Neutrophil (primary cell): ENCODE measurements at regions not wholly inside any gene's neighbourhood (a gene's known extent, or its start where the extent isn't known, plus 50 kb on each side); places are given as distances from the start of the nearest gene placed in this dataset.

Experiments used
- H3K27ac ChIP-seq: fragments of 200-600 bp; sonication (generic); 2 replicates; pipeline ENCODE4 v1.5.1; 2016; ENCODE audit warnings: mild to moderate bottlenecking, moderate library complexity
- H3K27me3 ChIP-seq: fragments of 200-600 bp; sonication (generic); 2 replicates; pipeline ENCODE4 v1.6.0; 2016; ENCODE audit warnings: mild to moderate bottlenecking
- H3K36me3 ChIP-seq: fragments of 200-600 bp; sonication (generic); 2 replicates; pipeline ENCODE4 v1.5.1; 2017
- H3K4me1 ChIP-seq, 2 experiments: fragments of 200-600 bp in 1 of 2; sonication (generic) in 1 of 2; 1 replicate in 1 of 2; 2 replicates in 1 of 2; pipeline versions ENCODE4 v1.5.1 to v1.6.1; 2013 to 2016; ENCODE audit warnings: low read depth in 1 of 2, low read length in 1 of 2, mild to moderate bottlenecking in 1 of 2, moderate library complexity in 1 of 2; ENCODE audit not compliant: control insufficient read depth in 1 of 2, insufficient read depth in 1 of 2
- H3K4me3 ChIP-seq, 2 experiments: fragments of 200-600 bp in 1 of 2; sonication (generic) in 1 of 2; 1 replicate in 1 of 2; 2 replicates in 1 of 2; pipeline ENCODE4 v1.5.1; 2013 to 2016; ENCODE audit warnings: low read depth in 1 of 2, low read length in 1 of 2, mild to moderate bottlenecking in 1 of 2, moderate library complexity in 1 of 2
- H3K9me3 ChIP-seq: fragments of 200-600 bp; sonication (generic); 2 replicates; pipeline ENCODE4 v1.5.1; 2016
- TF ChIP-seq, protein P1 (sequence below): fragments of 200-600 bp; sonication (generic); IDR thresholded peaks from 2 replicates; pipeline ENCODE4 v1.5.1; 2016; ENCODE audit warnings: antibody characterized with exemption

DNA sequence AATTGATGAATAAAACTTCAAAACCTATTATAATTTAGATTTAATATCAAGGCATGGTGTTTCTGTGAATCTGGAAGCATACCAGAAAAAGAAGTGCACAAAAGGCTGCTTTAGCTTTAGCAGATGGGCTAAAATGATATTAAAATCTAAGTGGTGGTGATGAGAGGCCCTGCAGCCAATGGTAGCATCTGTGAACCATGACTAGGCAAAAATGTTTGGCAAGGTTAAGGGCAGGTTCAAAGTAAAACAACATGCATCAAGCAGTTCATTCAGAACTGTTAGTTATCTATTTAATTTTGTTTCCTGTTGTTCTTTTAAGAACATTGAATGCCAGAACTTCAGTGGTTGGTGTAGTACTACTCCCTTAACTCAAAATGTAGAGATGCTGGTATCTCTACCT is 1736.9 kb upstream of the CELF4 start:
- no peaks in the 10 kb centered on the region for H3K27me3 ChIP-seq
- TF ChIP-seq, protein P1, sequence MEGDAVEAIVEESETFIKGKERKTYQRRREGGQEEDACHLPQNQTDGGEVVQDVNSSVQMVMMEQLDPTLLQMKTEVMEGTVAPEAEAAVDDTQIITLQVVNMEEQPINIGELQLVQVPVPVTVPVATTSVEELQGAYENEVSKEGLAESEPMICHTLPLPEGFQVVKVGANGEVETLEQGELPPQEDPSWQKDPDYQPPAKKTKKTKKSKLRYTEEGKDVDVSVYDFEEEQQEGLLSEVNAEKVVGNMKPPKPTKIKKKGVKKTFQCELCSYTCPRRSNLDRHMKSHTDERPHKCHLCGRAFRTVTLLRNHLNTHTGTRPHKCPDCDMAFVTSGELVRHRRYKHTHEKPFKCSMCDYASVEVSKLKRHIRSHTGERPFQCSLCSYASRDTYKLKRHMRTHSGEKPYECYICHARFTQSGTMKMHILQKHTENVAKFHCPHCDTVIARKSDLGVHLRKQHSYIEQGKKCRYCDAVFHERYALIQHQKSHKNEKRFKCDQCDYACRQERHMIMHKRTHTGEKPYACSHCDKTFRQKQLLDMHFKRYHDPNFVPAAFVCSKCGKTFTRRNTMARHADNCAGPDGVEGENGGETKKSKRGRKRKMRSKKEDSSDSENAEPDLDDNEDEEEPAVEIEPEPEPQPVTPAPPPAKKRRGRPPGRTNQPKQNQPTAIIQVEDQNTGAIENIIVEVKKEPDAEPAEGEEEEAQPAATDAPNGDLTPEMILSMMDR: no peak
- no peak overlapping the region for H3K27ac ChIP-seq
- H3K4me3 ChIP-seq: no peak overlapping the region
- no peaks in the 10 kb centered on the region for H3K4me1 ChIP-seq
- H3K9me3 ChIP-seq: no peaks in the 10 kb centered on the region
- H3K36me3 ChIP-seq: no peaks in the 10 kb centered on the region

DNA sequence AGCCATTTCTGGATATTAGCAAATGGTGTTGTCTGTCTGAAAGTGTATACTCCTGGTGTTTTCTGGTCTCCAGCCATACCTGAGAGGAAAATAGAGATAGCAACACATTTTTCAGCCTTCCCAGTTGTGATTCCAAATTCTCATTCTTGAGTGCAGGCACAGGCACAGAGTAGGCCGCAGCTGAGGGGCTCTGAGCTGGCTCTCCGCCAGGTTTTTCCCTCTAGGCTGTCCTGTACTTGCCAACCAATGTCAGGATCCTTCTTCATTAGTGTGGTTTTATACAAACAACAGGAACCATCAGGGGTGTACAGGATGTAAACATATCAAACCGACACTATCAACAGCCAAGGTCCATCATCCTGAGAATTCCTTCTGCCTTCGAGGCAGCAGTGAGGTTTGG is 1733.6 kb upstream of the CELF4 start:
- Histone ChIP-seq H3K9me3 (no peaks in the 10 kb centered on the region), H3K4me1 (no peaks in the 10 kb centered on the region), H3K27me3 (no peaks in the 10 kb centered on the region), H3K27ac (no peak overlapping the region), H3K36me3 (no peaks in the 10 kb centered on the region), H3K4me3 (no peak overlapping the region)
- TF ChIP-seq, protein P1: no peak

DNA sequence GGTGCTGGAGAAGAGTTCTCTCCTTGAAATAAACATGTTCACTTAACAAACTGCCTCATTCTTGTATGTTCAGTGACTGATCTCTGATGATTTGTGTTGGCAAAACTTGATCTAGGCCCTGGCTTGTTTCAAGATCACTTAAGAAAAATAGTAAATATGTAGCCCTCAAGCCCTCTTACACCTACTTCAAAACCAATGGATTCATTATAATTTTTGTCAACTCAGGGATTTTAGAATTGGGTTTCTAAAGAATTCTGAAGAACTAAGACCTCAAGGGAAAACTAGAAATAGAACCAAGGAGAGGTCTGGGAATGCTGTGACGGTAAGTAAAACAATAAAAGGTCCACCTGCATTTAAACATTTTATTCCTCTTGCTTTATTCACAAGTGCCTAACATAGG is 1731.6 kb upstream of the CELF4 start:
- Histone ChIP-seq H3K9me3 (no peaks in the 10 kb centered on the region), H3K27me3 (no peaks in the 10 kb centered on the region), H3K36me3 (no peaks in the 10 kb centered on the region), H3K4me3 (no peak overlapping the region), H3K27ac (no peak overlapping the region), H3K4me1 (no peaks in the 10 kb centered on the region)
- TF ChIP-seq, protein P1: no peak

DNA sequence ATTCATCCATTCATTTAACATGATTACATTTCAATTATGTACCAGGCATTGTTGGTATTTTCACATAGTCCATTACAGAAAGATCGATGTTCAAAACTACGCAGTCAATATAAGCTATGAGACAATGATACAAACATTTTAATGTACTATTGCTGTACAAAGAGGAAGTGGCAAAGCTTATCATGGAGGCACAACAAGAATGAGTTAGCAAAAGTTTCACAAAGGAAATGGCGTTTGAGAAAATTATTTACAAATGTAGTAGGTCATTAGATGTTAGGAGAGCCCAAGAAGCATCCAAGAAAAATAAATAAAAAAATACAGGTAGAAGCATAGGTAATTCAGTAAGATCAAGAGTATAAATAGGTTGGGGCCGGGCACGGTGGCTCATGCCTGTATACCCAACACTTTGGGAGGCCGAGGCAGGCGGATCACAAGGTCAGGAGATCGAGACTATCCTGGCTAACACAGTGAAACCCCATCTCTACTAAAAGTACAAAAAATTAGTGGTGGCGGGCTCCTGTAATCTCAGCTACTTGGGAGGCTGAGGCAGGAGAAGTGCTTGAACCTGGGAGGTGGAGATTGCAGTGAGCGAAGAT is 1730.8 kb upstream of the CELF4 start:
- no peak overlapping the region for H3K27ac ChIP-seq
- no peaks in the 10 kb centered on the region for H3K4me1 ChIP-seq
- no peaks in the 10 kb centered on the region for H3K36me3 ChIP-seq
- H3K27me3 ChIP-seq: no peaks in the 10 kb centered on the region
- H3K4me3 ChIP-seq: no peak overlapping the region
- no peaks in the 10 kb centered on the region for H3K9me3 ChIP-seq
- TF ChIP-seq, protein P1: no peak

DNA sequence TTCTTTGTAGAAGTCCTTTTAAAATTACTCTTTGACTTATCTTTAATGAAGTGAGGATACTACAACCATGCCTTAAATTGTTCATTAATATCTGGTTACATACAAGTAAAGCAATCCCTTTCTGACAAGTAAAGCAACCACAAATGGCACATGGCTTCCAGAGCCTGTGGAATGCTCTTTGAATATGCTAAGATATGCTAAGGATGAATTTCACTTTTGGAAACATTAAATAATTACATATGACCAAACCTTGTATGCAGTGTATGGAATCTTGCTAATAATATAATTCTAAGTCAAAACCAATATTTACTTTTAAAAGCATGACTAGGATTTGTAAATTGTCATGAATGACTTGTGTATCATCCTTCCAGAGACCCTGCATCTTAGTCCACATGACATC is 1711.2 kb upstream of the CELF4 start:
- Histone ChIP-seq H3K36me3 (no peaks in the 10 kb centered on the region), H3K9me3 (no peaks in the 10 kb centered on the region), H3K27me3 (no peaks in the 10 kb centered on the region), H3K27ac (no peak overlapping the region), H3K4me3 (no peak overlapping the region), H3K4me1 (no peaks in the 10 kb centered on the region)
- TF ChIP-seq, protein P1: no peak

DNA sequence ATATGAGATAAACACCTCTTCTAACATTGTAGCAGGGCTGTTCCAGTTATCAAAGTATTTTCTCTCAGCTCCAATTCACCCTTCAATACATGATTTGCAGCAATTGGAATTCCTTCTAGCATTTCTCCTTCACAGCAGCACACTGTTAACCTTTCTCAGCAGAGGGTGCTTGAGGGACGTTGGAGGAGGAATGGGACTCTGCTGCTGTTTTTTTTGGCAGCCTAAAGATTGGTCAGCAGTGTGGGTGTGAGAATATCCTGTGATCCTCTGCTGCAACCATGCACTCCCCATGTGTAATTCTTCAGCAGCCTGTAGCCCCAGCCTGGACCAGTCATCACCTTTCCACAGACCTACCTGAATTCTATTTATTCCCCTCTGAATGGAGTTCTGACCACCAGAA is 1708.9 kb upstream of the CELF4 start:
- TF ChIP-seq, protein P1: no peak
- no peaks in the 10 kb centered on the region for H3K4me1 ChIP-seq
- H3K27me3 ChIP-seq: no peaks in the 10 kb centered on the region
- H3K27ac ChIP-seq: no peak overlapping the region
- H3K9me3 ChIP-seq: no peaks in the 10 kb centered on the region
- no peaks in the 10 kb centered on the region for H3K36me3 ChIP-seq
- H3K4me3 ChIP-seq: no peak overlapping the region
